ENCODE measurements at regions not wholly inside any gene's neighbourhood (a gene's known extent, or its start where the extent isn't known, plus 50 kb on each side); places are given as distances from the start of the nearest gene placed in this dataset.

GRCh38 chr10:107969936-107970335 lies 805.4 kb upstream of the SORCS1 start:
- TF ChIP-seq TAF1 (conservative IDR thresholded peaks at IDR 0.05) (no peak), CTCF (IDR thresholded peaks at IDR 0.05; ENCODE audit: low read depth, low read length, missing input control) (no peak), JUND (IDR thresholded peaks at IDR 0.05) (no peak), REST (IDR thresholded peaks at IDR 0.05) (no peak), SP1 (IDR thresholded peaks at IDR 0.05) (no peak), HNF4G (IDR thresholded peaks at IDR 0.05) (no peak), YY1 (IDR thresholded peaks at IDR 0.05) (no peak), EGR1 (IDR thresholded peaks at IDR 0.05; ENCODE audit: low read depth in 2 of 2) (no peak)

All from liver (tissue), 3 donors.